D721Med (cell line): ENCODE measurements at regions not wholly inside any gene's neighbourhood (a gene's known extent, or its start where the extent isn't known, plus 50 kb on each side); places are given as distances from the start of the nearest gene placed in this dataset.
A peak's percentile ranks its signal among the peaks of the same experiment; 100 is the strongest.

Experiments used
- DNase-seq: peaks from one replicate; pipeline ENCODE4 v3.0.0; 2011; ENCODE audit warnings: low spot score; ENCODE audit not compliant: insufficient read length
- FAIRE-seq: peaks from 2 replicates; lab custom pipeline; 2011; peaks lifted over from hg19 to GRCh38; lab: Jason Lieb, UNC
- CTCF ChIP-seq: IDR thresholded peaks from 2 replicates; pipeline ENCODE4 v1.5.1; 2012; ENCODE audit warnings: mild to moderate bottlenecking, control low read depth; ENCODE audit not compliant: insufficient read depth; ENCODE audit errors: missing control alignments

GRCh38 chr16:55252577-55252976 is 71.4 kb upstream of the IRX6 start:
- FAIRE-seq (no peak), DNase-seq (no peak)
- TF ChIP-seq CTCF, result no peak

GRCh38 chr16:55253987-55254386 is 70.0 kb upstream of the IRX6 start:
- FAIRE-seq, result no peak
- TF ChIP-seq CTCF, result no peak
- no peak for DNase-seq

GRCh38 chr16:55255733-55256282 is 68.2 kb upstream of the IRX6 start:
- FAIRE-seq (no peak), DNase-seq (no peak)
- no peak for TF ChIP-seq CTCF

GRCh38 chr16:55256412-55257016 is 67.5 kb upstream of the IRX6 start:
- DNase-seq, result no peak
- TF ChIP-seq CTCF, result no peak
- no peak for FAIRE-seq

- no peak for DNase-seq
- FAIRE-seq, result no peak
- peak; percentile 69 for TF ChIP-seq CTCF
These were observed 65.9 kb upstream of the IRX6 start for GRCh38 chr16:55257966-55258613.

- no peak for FAIRE-seq
- DNase-seq, result no peak
- no peak for TF ChIP-seq CTCF
These were observed 62.7 kb upstream of the IRX6 start for GRCh38 chr16:55261301-55261700.
